ENCODE measurements at regions not wholly inside any gene's neighbourhood (a gene's known extent, or its start where the extent isn't known, plus 50 kb on each side); places are given as distances from the start of the nearest gene placed in this dataset.

DNA sequence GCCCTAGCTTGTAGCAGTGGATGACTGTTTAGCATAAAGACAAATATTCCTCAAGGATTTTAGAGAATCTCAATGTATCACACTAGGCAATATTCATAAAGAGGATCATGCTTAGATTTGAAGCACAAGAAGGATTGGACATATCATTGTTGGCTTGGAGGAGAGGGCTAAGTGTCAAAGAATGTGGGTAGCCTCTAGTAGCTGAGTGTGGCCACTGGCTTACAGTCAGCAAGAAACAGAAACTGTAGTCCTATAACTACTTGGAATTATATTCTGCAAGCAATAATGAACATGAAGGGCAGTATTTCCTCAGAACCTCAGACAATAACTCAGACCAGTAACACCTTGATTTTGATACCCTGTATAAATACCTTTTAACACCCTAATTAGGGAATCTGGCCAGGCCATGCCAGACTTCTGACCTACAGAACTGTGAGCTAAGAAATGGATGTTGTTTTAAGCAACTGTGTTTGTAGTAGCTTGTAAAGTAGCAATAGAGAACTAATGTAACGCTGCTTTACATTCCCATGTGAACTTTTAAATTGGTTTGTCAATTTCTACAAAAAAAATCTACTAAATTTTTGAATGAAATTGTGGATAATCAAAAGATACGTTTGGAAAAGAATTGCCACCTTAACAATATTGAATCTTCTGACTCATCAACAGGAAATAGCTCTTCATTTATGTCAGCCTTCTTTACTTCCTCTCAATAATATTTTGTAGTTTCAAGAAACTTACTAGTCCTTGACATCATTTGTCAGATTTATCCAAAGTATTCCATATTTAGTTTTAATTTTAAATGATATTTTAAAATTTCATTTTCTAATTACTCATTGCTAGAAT is 65.2 kb upstream of the RSPO3 start:
- TF ChIP-seq, protein P1, sequence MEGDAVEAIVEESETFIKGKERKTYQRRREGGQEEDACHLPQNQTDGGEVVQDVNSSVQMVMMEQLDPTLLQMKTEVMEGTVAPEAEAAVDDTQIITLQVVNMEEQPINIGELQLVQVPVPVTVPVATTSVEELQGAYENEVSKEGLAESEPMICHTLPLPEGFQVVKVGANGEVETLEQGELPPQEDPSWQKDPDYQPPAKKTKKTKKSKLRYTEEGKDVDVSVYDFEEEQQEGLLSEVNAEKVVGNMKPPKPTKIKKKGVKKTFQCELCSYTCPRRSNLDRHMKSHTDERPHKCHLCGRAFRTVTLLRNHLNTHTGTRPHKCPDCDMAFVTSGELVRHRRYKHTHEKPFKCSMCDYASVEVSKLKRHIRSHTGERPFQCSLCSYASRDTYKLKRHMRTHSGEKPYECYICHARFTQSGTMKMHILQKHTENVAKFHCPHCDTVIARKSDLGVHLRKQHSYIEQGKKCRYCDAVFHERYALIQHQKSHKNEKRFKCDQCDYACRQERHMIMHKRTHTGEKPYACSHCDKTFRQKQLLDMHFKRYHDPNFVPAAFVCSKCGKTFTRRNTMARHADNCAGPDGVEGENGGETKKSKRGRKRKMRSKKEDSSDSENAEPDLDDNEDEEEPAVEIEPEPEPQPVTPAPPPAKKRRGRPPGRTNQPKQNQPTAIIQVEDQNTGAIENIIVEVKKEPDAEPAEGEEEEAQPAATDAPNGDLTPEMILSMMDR (IDR thresholded peaks at IDR 0.05) = no peak
- TF ChIP-seq POLR2A (IDR thresholded peaks at IDR 0.05) = no peak
